ENCODE measurements at regions not wholly inside any gene's neighbourhood (a gene's known extent, or its start where the extent isn't known, plus 50 kb on each side); places are given as distances from the start of the nearest gene placed in this dataset.

GRCh38 chr1:234875328-234875952, 253.2 kb downstream of the TOMM20 start:
- DNase-seq: no peak

GRCh38 chr1:234874291-234875288, 254.0 kb downstream of the TOMM20 start:
- DNase-seq: no peak

- no peak for DNase-seq
These were observed 256.8 kb downstream of the TOMM20 start for GRCh38 chr1:234871710-234872271.

- no peak for DNase-seq
These were observed 257.5 kb downstream of the TOMM20 start for GRCh38 chr1:234871039-234871709.

- no peak for DNase-seq
These were observed 258.3 kb downstream of the TOMM20 start for GRCh38 chr1:234870020-234870981.

GRCh38 chr1:234869182-234870019, 259.2 kb downstream of the TOMM20 start:
- DNase-seq: no peak

GRCh38 chr1:234868296-234869147, 258.5 kb upstream of the IRF2BP2 start:
- no peak for DNase-seq

- no peak for DNase-seq
These were observed 256.3 kb upstream of the IRF2BP2 start for GRCh38 chr1:234866007-234866866.

GRCh38 chr1:234865171-234866006, 255.4 kb upstream of the IRF2BP2 start:
- no peak for DNase-seq

GRCh38 chr1:234864116-234864515, 254.1 kb upstream of the IRF2BP2 start:
- no peak for DNase-seq

GRCh38 chr1:234863551-234863971, 253.6 kb upstream of the IRF2BP2 start:
- no peak for DNase-seq

GRCh38 chr1:234862944-234863515, 253.1 kb upstream of the IRF2BP2 start:
- DNase-seq: no peak

- DNase-seq: no peak
These were observed 252.5 kb upstream of the IRF2BP2 start for GRCh38 chr1:234862360-234862943.

- no peak for DNase-seq
These were observed 251.8 kb upstream of the IRF2BP2 start for GRCh38 chr1:234861761-234862160.

- no peak for DNase-seq
These were observed 251.1 kb upstream of the IRF2BP2 start for GRCh38 chr1:234861024-234861620.

- no peak for DNase-seq
These were observed 248.7 kb upstream of the IRF2BP2 start for GRCh38 chr1:234858722-234859121.

GRCh38 chr1:234856845-234857245, 246.9 kb upstream of the IRF2BP2 start:
- DNase-seq: no peak

Data from stimulated activated CD4-positive, alpha-beta T cell treated with anti-CD3 and anti-CD28 coated beads, Interleukin-15, amount 100 ng/mL, for 24 hours (primary cell).